ENCODE measurements at regions not wholly inside any gene's neighbourhood (a gene's known extent, or its start where the extent isn't known, plus 50 kb on each side); places are given as distances from the start of the nearest gene placed in this dataset.

- no peak for TF ChIP-seq CTCF (IDR thresholded peaks at IDR 0.05)
- no peak for TF ChIP-seq POLR2AphosphoS5 (IDR thresholded peaks at IDR 0.05; ENCODE audit: insufficient read depth in 1 of 2, low read depth in 1 of 2)
- no peak for TF ChIP-seq POLR2A (IDR thresholded peaks at IDR 0.05)
- intact Hi-C loops (cut with DNase I): no loop called here
- Histone ChIP-seq H3K27me3 (no peaks in the 10 kb centered on the region), H3K4me3 (no peak overlapping the region), H3K27ac (no peak overlapping the region), H3K36me3 (no peaks in the 10 kb centered on the region), H3K4me1 (no peaks in the 10 kb centered on the region), H3K9me3 (no peaks in the 10 kb centered on the region)
- DNase-seq (ENCODE audit: extremely low spot score in 2 of 2): no peak
Measured at GRCh38 chr10:120017733-120018417, 125.3 kb downstream of the SEC23IP start.

GRCh38 chr10:120018695-120019094, 126.2 kb downstream of the SEC23IP start:
- Histone ChIP-seq H3K4me1 (no peaks in the 10 kb centered on the region), H3K27me3 (no peaks in the 10 kb centered on the region), H3K36me3 (no peaks in the 10 kb centered on the region), H3K27ac (no peak overlapping the region), H3K4me3 (no peak overlapping the region), H3K9me3 (no peaks in the 10 kb centered on the region)
- TF ChIP-seq CTCF (IDR thresholded peaks at IDR 0.05): no peak
- TF ChIP-seq POLR2A (IDR thresholded peaks at IDR 0.05): no peak
- TF ChIP-seq POLR2AphosphoS5 (IDR thresholded peaks at IDR 0.05; ENCODE audit: insufficient read depth in 1 of 2, low read depth in 1 of 2): no peak
- DNase-seq (ENCODE audit: extremely low spot score in 2 of 2): no peak
- intact Hi-C loops (cut with DNase I): no loop called here

- no peak for DNase-seq (ENCODE audit: extremely low spot score in 2 of 2)
- H3K27me3 ChIP-seq: no peaks in the 10 kb centered on the region
- no peak overlapping the region for H3K4me3 ChIP-seq
- H3K27ac ChIP-seq: no peak overlapping the region
- H3K4me1 ChIP-seq: no peaks in the 10 kb centered on the region
- intact Hi-C loops (cut with DNase I): no loop called here
- no peaks in the 10 kb centered on the region for H3K9me3 ChIP-seq
- TF ChIP-seq CTCF (IDR thresholded peaks at IDR 0.05): no peak
- TF ChIP-seq POLR2A (IDR thresholded peaks at IDR 0.05): no peak
- no peak for TF ChIP-seq POLR2AphosphoS5 (IDR thresholded peaks at IDR 0.05; ENCODE audit: insufficient read depth in 1 of 2, low read depth in 1 of 2)
- H3K36me3 ChIP-seq: no peaks in the 10 kb centered on the region
Measured at GRCh38 chr10:120019568-120019967, 127.0 kb downstream of the SEC23IP start.

- no peak for DNase-seq (ENCODE audit: extremely low spot score in 2 of 2)
- TF ChIP-seq CTCF (IDR thresholded peaks at IDR 0.05) (no peak), POLR2AphosphoS5 (IDR thresholded peaks at IDR 0.05; ENCODE audit: insufficient read depth in 1 of 2, low read depth in 1 of 2) (no peak), POLR2A (IDR thresholded peaks at IDR 0.05) (no peak)
- Histone ChIP-seq H3K4me1 (no peaks in the 10 kb centered on the region), H3K27me3 (no peaks in the 10 kb centered on the region), H3K36me3 (no peaks in the 10 kb centered on the region), H3K4me3 (no peak overlapping the region), H3K27ac (no peak overlapping the region), H3K9me3 (no peaks in the 10 kb centered on the region)
- intact Hi-C loops (cut with DNase I): no loop called here
Measured at GRCh38 chr10:120022357-120022756, 129.8 kb downstream of the SEC23IP start.

- H3K4me3 ChIP-seq: no peak overlapping the region
- H3K36me3 ChIP-seq: no peaks in the 10 kb centered on the region
- H3K9me3 ChIP-seq: no peaks in the 10 kb centered on the region
- no peak for TF ChIP-seq POLR2A (IDR thresholded peaks at IDR 0.05)
- TF ChIP-seq POLR2AphosphoS5 (IDR thresholded peaks at IDR 0.05; ENCODE audit: insufficient read depth in 1 of 2, low read depth in 1 of 2): no peak
- no peak for TF ChIP-seq CTCF (IDR thresholded peaks at IDR 0.05)
- H3K27ac ChIP-seq: no peak overlapping the region
- no peaks in the 10 kb centered on the region for H3K27me3 ChIP-seq
- DNase-seq (ENCODE audit: extremely low spot score in 2 of 2): no peak
- no peaks in the 10 kb centered on the region for H3K4me1 ChIP-seq
- intact Hi-C loops (cut with DNase I): no loop called here
Measured at GRCh38 chr10:120034236-120034635, 141.7 kb downstream of the SEC23IP start.
